DMS153 (cell line): ENCODE measurements at regions not wholly inside any gene's neighbourhood (a gene's known extent, or its start where the extent isn't known, plus 50 kb on each side); places are given as distances from the start of the nearest gene placed in this dataset.

Source experiments
- DNase-seq: peaks from one replicate; lab custom pipeline; 2025; lab: John Stamatoyannopoulos, UW

DNA sequence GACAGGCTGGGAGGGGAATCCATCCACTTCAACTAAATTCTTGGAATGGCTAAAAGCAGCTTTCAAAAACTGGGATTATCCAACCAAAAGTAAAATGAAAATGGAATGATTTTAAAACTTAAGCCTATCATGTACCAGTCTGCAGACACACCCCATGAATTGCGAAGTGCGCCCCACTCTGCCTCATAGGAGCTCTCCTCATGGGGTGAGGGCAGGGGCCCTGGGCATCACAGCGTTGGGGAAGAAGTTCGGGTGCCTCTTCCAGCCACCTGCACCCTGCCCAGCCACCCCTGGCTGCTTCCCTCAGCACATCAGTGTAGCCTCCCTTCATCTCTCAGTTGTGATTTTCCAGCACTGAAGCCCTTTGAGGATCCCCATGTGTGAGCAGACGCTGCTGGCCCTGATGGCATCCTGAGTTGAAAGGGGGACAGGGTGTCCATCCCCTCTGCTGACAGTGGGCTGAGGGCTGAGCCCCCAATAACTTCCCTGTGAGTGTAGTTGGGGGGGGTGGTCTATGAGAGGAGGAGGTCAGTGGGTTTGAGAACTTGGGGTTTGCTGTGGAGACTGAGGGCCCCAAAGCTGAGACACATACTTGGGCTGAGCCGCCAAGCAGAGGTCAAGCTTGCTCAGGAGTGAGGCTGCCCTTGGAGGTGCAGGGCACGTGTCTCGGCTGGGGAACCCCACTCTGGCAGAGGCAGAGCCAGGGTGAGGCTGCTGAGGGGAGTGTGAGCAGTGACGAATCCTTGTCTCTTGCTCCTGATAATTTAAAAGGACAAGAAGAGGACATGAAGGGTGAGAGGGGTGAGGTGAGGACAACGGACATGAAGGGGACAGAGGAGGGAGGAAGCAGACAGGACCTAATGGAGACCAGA lies 542.1 kb downstream of the TCERG1L start:
- DNase-seq = no peak

DNA sequence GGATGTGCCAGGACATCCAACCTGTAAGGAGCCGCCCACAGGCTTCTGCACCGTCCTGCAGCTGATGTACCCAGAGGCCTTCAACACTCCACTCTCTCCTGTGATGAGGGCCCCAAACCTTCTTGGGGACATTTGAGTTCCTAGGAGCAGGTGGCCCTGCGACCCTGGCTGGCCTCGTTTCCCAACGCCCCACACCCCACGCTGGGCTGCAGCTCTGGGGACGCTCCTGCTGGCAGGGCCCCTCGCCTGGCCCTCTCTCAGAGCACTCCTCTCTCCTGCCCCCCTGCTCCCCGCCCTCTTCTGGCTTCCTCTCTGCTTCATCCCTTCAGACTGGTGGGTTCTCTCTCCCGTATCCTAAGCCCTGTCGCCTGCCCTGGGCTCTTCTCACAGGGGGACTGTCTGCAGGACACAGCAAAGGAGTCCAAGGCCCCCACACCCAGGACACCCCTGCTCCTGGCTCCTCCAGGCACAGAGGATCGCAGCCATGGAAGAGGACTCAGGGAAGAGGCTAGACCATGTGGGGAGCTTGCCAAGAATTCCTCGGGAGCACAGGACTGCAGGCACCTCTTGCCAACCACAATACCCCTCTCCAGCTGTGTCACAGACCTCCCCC lies 541.4 kb downstream of the TCERG1L start:
- DNase-seq = no peak

GRCh38 chr10:130771491-130771946 lies 540.0 kb downstream of the TCERG1L start:
- no peak for DNase-seq

- DNase-seq = no peak
These were observed 539.5 kb downstream of the TCERG1L start for GRCh38 chr10:130772056-130772455.

GRCh38 chr10:130772676-130773075 lies 538.8 kb downstream of the TCERG1L start:
- DNase-seq = no peak

DNA sequence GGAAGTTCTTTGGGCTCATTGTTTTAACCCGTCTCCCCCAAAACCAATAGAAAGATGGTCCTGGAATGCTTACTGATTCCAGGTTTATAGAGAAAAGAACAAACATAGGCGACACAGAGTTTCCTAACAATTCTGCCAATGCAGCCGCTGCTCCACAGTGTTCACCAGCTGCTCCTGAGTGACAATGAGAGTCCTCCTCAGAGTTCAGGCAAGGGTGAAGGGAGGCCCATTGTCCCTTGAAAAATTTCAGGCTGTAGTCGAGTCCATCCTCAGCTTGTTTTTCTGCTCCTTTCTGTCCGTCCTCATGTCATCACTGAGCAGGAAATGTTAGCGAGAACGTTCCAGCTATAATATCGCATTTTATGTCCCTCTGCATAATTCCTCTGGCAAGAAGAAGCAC lies 537.6 kb downstream of the TCERG1L start:
- no peak for DNase-seq

DNA sequence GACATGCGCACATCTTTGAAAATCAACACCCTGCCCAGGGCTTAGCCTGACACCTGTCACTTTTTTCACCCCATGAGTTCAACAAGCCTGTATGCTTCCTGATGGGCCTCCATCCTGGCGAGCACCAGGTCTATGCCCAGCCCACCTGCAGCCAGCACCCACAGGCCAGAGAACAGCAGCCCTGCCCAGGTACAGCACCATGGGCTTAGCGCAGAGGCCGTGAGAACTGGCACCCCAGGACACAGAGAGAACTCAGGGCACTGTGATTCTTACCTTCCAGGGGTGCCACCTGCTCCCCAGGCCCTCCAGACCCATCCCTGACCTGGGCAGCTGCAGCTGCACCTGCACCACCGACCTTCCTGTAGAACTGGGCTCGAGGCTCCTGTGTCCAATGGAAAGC lies 536.6 kb downstream of the TCERG1L start:
- no peak for DNase-seq

DNA sequence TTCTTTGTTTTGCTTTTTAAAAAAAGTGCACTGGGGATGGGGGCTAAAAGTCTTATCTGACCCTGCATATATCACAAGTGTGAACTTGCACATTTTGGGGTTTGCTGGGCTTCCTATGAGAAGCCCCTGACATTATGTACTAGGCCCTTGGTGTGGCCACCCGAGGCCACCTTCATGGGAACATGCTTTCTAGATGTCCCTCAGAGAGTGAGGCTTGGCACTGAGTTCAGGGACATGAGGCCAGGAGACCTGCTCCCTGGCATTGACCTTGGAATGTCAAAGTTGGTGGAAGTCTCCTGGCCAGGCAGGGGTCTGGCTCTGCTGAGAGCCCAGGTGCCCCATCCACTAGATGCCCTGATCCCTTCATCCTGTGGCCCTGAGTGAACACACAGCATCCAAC lies 536.2 kb downstream of the TCERG1L start:
- no peak for DNase-seq

DNA sequence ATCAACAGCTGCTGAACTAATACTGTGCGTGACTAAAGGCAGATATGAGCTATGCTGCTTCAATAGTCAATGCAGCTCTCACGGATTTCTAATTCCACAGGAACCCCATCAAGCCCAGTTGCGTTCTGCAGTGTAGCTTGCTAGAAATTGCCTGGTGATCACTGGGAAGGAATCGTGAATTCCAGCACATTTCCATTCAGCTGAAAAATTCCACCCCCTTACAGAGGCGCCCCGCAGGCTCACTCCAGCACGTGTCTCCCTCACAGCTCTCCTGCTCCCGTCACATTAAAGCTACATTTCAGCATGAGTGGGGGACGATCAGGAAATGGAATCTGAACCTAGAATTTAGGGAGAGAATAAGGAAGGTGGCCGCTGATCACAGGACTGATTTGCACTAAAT lies 534.8 kb downstream of the TCERG1L start:
- no peak for DNase-seq

- DNase-seq = no peak
These were observed 533.9 kb downstream of the TCERG1L start for GRCh38 chr10:130777507-130778165.

GRCh38 chr10:130778166-130778545 lies 533.4 kb downstream of the TCERG1L start:
- DNase-seq = no peak

- no peak for DNase-seq
These were observed 530.8 kb downstream of the TCERG1L start for GRCh38 chr10:130780763-130781162.

DNA sequence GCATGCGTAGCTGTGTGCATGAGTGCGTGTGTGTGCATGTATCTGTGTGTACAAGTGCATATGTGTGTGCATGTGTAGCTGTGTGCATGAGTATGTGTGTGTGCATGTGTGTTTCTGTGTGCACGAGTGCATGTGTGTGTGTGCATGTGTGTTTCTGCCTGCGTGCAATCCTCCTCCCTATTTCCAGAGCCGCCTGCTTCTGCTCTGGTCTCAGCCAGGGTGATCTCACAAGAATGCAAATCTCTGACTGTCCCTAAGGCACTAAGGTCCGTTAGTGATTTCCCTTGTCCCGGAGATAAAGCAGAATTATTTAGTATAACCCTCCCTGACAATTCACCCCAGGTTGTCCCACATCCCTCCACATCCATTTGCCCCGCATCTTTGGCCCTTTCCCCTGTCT lies 530.3 kb downstream of the TCERG1L start:
- DNase-seq = no peak

- DNase-seq = no peak
These were observed 529.9 kb downstream of the TCERG1L start for GRCh38 chr10:130781623-130782022.

GRCh38 chr10:130782467-130782866 lies 529.1 kb downstream of the TCERG1L start:
- DNase-seq = no peak

GRCh38 chr10:130784326-130784725 lies 527.2 kb downstream of the TCERG1L start:
- no peak for DNase-seq

DNA sequence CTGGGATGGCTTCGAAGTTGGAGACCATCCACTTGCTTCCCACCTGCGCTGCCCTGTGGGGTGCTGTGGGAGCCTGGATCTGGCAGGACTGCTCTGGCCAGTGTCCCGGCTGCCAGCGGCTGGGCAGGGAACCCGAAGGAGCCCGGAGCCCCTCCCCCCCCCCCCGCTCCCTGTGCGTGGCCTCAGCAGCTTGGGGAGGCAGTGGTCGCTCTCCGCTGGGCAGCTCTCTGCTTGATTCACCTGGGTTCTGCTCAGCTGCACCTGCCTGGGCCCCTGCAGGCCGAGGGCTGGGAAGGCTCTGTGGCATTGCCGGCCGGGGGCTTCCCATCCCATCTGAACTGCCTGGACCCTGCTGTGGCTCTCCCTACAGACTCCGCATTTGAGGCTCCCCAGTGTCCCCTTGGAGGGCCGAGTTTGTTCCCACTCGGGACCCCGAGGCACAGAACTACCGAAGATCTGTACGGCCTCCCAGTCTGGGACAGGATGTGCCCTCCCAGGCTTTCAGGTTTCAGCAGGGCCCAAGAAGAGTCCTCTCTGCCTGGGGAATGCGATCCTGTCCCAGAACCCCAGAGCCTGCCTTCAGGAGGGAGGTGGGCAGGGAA lies 525.1 kb downstream of the TCERG1L start:
- DNase-seq = no peak

GRCh38 chr10:130787243-130787642 lies 524.3 kb downstream of the TCERG1L start:
- no peak for DNase-seq

- DNase-seq = no peak
These were observed 523.7 kb downstream of the TCERG1L start for GRCh38 chr10:130787821-130788220.

- DNase-seq = no peak
These were observed 521.2 kb downstream of the TCERG1L start for GRCh38 chr10:130790339-130790738.

GRCh38 chr10:130792096-130792845 lies 519.2 kb downstream of the TCERG1L start:
- no peak for DNase-seq

DNA sequence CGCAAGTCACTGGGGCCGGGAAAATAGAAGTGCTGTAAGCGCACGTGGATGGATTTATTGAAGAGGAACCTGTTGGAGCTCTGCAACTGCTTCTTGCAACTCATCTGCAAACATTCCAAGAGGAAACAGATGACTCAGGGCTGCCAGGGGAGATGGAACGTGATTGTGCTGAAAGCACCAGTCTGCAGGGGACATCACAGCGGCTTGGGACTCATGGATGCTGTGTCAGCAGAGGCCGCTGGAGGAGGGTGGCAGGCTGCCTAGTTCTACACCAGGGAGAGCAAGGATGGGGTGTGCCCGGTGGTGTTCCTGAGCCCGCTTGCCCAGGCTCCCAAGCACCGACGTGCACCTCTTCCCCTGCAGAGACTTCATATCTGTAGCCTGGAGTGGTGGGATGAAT lies 515.7 kb downstream of the TCERG1L start:
- DNase-seq = no peak
